ENCODE measurements at regions not wholly inside any gene's neighbourhood (a gene's known extent, or its start where the extent isn't known, plus 50 kb on each side); places are given as distances from the start of the nearest gene placed in this dataset.

DNA sequence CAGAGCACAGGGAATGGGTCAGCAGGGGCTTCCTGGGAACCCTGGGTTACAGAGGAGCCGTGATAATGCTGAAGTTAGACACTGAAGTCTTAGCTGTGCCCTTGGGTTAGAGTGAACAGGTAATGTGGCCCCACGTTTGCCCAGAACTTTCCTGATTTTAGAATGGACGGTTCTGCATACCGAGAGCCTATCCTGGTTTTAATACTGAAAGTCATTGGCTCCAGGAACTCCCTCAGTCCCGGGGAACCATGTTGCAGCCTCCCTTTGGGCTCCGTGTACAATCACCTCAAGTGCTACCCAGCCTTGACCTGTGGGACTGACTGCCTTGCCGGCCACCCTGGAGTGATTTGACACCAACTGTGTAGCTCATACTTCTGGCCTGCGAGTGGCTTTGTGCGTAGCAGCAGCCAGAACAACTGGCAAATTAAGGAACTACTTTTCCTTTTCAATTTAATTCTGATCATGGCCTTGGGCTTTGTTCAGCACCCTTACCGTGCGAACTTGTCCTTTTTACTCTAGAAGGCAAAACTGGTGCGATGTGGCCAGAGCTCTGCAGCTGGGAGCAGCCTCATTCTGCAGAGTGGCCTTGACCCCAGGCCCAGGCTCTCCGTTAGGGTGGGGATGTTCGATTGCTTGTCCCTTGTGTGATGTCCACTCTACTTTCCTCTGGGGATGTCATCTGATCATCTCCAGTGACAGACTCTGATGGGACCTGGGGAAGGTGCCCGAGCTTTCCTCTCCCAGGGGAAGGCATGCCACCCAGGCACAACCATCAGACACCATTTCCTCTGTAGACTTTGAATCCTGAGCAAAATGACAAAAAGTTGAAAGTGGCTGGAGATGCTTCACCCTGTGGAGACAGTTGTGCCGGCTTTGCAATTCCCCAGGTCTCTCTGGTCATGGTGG, 265.9 kb downstream of the GLRX3 start:
- DNase-seq (ENCODE audit: low read depth in 3 of 3): no peak

DNA sequence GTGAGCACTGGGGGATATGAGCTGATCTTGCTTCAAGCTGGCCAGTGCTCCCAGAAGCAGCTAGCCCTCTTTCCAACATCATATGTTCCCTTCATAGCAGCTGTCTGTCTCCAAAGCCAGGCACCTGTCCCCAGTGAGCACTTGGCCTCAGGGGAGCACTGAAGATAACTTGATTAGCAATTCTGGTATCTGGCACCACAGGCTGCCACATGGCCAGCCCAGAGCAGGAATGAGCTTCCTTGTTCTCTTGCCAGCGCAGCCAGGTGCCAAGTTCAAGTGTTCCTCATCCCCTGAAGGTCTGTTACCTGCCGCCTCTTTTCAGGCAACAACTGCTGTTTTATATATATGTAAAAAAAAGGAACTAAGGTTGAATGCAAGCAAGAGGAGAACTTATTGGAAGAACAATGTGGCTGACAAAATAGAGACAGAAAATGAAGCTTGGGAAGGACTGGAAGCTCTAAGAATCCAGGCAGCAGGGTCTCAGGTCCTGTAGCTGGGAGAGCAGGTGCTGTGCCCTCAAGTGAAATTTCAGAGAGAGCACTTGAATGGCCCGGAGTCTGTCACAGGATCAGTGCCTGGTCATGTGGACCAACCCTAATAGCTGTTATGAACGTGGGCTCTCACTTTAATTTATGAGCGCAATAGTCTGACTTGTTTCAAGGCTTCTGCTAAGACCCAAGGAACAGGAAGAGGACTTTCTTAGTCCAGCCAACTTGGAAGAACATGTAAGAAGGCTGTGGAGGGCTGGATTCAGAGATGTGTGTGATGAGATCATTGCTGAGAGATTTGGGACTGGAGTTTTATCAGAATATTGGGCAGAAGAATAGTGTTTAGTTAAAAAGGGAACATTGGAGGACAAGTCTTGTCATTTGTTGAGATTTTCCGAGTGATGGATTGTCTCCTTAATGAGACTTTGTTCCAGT, 267.2 kb downstream of the GLRX3 start:
- no peak for DNase-seq (ENCODE audit: low read depth in 3 of 3)

DNA sequence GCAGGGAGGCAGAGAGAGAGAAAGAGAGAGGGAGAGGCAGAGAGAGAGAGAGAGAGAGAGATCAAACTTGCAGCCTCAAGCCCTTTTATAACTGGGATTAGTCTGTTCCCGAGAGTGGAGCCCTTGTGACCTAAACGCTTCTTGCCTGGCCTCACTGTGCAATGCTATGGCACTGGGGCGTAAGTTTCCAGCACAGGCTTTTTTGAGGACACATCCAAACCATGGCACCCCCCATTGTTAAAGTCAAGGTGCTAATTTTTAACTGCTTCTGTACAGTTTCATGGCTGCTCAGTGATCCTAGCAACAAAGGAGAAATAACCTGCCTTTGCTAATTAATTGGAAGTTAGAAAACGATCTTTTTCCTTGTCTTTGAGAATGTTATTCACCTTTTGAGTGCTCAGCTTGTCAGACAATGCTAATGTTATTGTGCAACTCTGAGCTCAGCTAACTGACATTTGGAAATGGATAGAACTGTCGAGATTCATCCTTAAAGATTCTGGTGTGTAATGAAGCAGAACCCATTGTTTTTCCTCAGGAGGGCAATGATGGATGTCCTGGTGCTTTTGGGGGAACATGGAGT, 268.4 kb downstream of the GLRX3 start:
- no peak for DNase-seq (ENCODE audit: low read depth in 3 of 3)

DNA sequence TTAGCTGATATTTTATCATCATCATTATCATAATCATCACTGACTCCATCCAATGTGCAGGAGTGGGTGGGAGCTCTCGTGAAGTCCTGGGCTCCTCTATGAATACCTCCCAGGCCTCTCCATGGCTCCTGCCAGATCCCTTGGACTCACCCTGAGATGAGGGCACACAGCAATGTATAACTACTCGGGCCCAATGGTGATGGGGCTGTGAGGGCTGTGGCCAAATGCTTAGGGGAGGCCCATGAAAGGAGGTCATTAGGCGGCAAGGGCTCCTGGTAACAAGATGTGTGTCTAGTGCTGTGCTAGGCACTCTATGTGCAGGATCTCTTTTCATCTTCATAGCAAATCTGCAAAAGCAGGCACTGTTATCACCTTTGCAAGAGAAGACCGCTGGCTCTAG, 270.9 kb downstream of the GLRX3 start:
- DNase-seq (ENCODE audit: low read depth in 3 of 3): no peak

DNA sequence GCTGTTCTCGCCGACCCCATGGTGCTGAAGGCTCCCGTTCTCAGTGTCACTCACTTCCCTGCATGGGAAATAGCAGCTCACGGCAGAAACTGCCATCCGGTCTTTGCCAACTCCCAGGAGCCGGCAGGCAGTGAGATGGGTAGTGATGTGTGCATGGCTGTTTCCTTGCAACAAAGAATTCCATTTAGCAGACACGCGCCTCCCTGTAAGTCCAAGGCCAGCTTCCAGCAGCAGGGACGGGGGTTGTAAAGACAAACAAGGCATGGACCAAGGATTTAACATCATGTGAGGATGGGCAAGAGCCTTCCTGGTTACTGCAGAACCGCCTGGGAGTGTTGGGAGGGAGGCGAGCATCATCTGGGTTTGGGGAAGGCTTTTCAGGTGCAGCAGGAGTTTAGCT, 273.1 kb downstream of the GLRX3 start:
- DNase-seq (ENCODE audit: low read depth in 3 of 3): no peak

DNA sequence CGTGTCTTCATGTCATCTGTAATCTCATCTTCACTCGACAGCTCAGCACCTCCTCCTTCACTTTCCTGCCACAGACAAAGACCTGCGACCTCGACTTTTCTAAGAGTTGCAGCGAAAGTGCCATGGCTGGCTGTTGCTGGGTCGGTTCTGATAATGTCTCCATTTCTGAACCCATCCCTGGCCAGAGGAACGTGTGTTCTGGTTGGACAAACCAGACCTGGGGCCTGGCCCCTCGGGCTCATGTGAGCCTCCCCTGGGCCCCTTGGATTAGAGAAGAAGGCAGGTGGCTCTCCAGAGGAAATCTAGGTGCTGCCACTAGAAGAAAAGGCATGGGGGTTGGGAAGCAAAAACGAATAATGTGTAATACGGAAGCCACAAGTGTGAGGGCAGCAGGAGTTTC, 273.7 kb downstream of the GLRX3 start:
- no peak for DNase-seq (ENCODE audit: low read depth in 3 of 3)

DNA sequence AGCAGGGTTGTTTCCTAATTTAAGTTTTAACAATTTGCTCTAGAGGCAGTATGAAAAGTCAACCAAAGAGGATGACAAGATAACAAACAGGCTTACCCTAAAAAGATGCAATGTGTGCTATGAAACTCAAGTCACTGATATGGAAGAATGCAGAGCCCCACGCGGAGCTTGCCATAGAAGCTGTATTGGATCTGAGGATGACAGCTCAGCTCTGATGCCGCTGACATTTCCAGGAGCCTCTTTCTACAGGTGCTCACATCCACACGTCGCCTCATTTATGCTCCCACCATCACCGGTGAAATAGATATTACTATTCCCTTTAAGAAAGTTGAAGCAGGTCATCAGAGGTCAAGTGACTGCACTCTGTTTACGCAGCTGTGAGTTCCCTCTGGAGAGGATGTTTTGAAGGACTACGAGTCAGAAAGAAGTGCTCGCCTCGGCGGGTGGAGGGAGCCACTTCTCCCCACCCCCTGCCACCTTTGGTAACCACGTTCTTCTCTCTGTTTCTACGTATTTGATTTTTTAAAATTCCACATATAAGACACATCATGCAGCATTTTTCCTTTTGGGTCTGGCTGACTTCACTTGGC, 275.4 kb downstream of the GLRX3 start:
- DNase-seq (ENCODE audit: low read depth in 3 of 3): no peak

DNA sequence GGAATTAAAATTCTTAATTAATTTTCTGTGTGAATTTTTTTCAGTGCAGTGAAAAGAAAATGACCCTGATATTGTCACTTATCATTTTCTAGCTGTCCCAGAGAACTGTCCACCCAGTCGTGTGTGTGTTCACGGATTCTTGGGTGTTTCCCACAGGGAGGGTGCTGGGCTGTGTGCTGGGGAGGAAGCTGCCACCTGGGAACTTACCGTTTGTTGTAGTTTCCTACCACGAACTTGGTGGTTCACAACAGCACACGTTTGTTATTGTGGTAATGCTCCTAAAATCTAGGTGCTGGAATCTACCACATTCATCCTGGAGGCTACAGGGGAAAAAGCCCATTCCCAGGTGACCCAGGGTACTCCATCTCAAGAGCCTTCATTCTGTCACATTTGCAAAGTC, 276.1 kb downstream of the GLRX3 start:
- no peak for DNase-seq (ENCODE audit: low read depth in 3 of 3)

DNA sequence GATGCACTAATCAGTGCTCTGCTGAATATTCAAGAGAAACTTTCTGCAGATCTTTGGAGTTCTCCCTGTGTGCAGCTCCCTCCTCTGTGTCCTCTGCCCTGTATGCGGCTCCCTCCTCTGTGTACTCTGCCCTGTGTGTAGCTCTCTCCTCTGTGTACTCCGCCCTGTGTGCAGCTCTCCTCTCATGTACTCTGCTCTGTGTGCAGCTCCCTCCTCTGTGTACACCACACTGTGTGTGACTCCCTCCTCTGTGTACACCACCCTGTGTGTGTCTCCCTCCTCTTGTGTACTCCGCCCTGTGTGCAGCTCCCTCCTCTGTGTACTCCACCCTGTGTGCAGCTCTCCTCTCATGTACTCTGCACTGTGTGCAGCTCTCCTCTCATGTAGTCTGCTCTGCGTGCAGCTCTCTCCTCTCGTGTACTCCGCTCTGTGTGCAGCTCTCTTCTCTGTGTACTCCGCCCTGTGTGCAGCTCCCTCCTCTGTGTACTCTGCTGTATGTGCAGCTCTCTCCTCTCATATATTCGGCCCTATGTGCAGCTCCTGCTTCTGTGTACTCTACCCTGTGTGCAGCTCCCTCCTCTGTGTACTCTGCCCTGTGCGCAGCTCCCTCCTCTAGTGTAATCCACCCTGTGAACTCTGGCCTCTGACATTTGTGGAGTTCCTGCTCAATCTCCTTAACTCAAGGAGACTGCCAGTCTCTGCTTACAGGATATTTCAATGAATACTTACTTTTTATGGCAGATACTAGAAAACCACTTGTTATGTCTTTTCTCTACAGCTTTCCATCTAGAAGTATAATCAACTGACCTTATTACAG, 280.4 kb downstream of the GLRX3 start:
- DNase-seq (ENCODE audit: low read depth in 3 of 3): no peak

DNA sequence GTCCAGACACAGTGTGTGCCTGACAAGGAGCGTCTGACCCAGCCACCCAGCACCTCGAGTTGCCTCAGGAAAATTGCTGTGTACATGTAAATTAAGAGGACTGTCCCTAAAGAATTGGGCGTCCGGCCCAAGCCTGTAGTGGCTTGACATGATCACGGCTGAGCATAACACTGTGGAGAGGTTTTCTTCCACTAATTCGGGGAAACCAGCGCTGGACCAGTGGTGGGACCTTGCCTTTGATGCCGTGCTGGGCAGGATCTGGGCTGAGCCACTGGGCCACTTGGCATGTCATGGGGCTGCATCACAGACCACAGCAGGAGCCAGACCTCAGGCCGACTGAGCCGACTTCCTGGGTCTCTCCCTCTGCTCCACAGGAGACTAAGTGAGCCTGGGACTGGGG, 282.5 kb downstream of the GLRX3 start:
- no peak for DNase-seq (ENCODE audit: low read depth in 3 of 3)

DNA sequence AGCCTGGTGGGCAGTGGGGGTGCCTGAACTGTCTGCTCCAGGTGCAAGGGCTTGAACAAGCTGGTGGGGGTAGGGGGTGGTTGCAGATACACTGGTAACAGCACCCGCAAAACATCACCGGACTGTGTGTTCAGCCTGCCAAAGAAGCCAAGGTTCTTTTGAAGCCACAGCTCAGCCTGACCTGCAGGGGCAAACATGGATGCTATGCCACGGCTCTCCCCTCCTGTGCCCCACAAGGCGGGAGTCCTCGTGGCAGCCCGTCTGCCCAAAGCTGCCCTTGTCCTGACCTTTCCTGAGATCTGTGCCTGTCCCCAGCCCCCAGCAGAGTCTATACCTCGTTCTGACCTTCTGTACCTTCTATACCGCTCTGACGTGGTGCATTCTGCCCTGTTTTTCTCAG, 285.7 kb downstream of the GLRX3 start:
- no peak for DNase-seq (ENCODE audit: low read depth in 3 of 3)

DNA sequence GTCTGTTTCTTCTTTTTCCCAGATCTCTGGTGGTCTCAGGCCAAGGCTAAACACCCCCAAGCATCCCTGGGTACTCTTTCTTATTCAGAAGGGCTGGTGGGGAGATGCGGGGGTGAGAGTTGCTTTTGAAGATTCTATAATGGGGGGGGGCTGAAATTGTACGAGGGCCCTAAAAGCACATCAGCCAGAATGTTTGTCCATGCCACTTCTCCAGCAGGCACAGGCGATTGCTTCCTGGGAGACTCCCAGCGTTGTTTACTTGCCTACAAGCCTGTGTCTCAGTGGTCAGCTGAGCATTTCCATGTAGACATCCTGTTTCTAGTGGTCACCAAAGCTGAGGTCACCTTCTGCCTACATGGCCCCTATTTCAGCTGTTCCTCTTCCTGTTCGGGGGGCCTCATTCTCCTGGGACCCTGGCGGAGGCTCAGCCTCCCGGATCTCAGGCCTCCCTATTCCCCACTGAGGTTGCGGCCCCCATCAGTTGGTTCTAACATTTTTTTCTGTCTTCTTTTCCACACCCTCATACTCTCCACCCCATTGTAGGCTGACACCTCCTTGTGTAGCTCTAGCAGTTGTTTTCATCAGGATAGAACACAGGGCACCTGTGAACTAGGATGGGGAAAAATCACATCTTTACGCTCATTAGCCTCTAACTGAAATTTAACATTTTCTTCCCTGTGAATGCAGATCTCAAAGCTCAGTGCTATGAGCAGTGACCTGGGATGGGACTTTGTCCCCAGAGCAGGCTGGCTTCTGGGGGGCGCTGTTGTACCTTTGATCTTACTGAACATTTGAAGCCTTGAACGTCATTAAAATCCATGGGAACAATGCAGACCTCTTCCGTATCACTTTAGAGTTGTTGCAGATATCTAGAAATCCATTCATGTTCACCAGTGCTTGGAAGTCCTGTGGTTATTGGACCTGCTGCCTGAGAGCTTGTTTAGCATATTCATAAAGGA, 286.5 kb downstream of the GLRX3 start:
- no peak for DNase-seq (ENCODE audit: low read depth in 3 of 3)

DNA sequence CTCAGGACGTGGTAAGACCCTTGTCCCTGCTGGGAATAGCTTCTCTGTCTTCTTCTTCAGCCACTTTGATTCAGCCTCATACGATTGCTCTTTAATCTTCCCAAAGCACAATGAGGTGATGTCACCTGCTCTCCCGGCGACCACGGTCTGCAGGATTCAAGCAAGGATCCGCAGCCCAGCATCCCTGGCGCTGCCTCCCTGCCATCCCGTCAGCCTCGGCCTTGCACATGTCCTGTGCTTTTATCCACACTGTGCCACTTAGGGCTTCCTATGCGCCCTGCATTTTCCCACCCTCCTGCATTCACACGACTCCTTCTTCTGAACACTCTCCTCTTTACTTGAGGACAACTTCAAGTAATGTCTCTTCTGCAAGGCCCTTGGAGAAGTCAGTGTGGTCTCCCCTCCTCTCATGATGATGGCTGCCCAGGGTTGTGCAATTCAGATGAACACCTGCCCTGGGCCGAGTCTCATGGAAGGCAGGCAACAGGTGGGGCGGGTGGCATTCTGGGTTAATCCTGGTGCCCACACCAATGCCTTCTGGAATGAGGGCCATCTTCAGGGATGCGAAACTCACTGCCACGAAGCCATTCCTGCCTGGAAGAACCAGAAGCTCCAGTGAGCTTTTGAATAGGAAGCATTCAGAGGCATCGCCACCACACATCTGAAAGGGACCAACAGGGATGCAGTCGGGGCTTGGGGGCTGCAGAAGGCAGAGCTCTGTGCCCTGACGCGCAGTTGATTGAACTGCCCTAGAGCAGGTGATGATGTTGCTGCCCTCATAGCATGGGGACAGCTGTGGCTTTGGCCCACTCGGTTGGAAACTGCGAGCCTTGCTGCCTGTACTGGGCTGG, 287.5 kb downstream of the GLRX3 start:
- DNase-seq (ENCODE audit: low read depth in 3 of 3): no peak

DNA sequence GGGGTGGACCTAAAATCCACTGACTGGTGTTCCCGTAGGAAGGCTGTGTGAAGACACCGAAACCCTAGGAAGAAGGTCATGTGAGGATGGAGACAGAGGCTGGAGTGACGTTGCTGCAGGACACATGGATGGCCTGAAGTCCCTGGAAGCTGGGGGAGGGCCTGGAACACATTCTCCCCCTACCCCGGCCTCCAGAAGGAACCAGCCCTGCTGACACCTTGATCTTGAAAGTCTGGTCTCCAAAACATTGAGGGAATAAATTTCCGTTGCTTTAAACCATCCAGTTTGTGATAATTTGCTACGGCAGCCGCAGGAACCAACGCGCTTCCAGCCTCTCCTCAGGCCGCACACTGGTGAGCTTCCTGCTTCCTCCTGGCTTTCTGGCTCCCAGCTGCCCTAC, 288.2 kb downstream of the GLRX3 start:
- no peak for DNase-seq (ENCODE audit: low read depth in 3 of 3)

DNA sequence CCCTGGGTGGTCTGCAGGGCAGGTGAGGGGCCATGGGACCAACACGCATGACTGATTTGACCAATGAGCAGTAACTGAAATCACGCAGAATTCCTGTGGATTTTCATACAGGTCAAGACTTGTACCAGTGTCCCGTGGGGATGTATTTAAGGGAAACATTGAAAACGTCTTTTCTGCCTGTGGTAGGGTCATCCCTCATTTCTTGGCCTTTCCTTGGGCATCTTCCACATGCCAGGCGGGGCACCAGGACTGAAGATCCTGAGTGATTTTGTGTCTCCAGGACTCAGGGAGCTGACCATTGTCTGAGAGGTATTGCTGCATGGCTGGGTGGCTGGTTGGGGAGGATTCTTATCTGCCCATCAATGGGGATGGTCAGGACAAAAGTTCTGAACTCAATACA, 289.0 kb downstream of the GLRX3 start:
- no peak for DNase-seq (ENCODE audit: low read depth in 3 of 3)

DNA sequence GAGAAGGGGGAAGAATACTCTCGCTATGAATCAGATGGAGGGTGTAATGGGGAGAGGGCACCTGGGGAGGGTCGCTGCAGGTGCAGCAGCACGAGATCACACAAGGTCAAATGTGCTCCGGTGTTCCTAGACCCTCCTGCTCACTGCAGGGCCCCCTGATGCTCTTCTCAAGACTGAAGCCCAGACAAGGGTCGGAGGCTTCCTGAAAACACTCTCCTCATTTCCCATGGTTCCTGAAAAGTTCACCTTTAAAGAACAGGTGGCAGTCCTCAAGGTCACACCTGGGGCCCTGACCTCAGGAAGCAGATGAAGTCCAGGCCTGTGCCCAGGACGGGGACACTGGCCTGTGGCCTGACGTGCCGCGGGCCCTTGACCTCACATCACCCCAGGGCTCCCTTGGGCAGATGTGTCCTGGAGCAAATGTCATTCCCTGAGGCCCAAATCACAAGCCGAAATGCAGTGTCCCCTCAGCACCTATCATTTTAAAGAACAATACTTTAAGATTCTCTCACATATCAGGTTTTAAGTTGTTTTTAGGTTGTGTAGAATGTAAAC, 289.8 kb downstream of the GLRX3 start:
- DNase-seq (ENCODE audit: low read depth in 3 of 3): no peak

DNA sequence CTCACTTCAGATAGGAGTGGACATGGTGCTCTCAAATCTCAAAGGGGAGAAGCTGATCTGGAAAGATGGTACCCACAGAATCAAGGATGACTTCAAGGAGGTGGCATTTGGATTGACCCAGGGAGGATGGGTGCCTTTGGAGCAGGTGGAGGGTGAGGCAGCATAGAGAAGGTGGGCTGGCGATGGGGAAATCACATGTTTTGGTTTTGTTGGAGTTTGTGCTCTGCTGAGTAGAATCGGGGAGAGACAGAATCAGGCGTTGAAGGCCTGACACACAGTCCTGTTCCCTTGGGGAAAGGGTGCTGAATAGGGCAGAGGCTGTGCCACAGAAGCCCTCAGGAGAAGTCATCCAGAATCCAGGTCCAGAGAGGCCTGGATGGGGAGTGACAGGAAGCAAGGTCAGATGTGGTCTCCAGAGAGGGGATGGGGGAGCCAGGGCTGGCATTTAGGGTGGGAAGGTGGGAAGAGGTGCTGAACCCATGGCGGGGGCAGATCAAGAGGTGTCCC, 291.1 kb downstream of the GLRX3 start:
- DNase-seq (ENCODE audit: low read depth in 3 of 3): no peak

DNA sequence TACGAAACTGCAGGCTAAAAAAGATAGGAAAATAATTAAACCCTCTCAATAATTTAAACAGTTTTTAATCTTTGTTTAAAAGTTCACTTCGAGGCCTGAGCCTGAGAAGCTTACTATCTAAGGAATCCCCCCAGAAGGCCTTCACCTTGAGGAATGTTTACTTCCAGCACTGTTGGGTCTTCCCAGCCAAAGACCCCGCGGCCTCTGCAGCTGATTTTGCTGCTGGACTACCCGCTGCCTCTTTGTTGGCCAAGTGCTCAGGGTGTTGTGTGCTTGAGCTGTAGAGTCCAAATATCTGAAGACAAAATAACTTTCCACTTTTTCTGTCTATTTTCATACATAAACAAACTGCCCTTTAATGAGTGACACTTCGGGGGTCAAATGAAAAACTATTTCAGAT, 292.7 kb downstream of the GLRX3 start:
- DNase-seq (ENCODE audit: low read depth in 3 of 3): no peak

DNA sequence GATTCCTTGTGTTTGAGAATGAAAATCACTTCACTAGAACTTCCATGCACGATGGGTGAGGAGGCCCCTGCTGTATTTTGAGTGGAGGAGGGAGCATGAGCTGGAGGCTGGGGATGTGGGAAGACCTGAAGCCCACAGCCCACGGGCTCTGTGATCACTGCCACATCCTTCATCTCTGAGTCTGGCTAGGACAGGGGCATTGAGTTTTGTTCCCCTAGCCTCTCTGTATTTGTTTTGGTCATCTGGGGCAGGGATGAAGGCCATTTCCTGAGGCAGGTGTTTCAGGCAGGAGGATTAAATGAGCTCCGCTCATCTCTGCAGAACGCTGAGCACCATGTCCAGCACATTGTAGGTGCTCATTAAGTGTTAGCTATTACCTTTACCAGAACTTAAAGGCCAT, 293.6 kb downstream of the GLRX3 start:
- no peak for DNase-seq (ENCODE audit: low read depth in 3 of 3)

All from stimulated activated CD4-positive, alpha-beta T cell treated with anti-CD3 and anti-CD28 coated beads, TNF-alpha, amount 100 ng/mL, for 48 hours (primary cell).